ENCODE measurements at regions not wholly inside any gene's neighbourhood (a gene's known extent, or its start where the extent isn't known, plus 50 kb on each side); places are given as distances from the start of the nearest gene placed in this dataset.

GRCh38 chr11:130668751-130669150, 220.3 kb downstream of the ADAMTS15 start:
- Histone ChIP-seq H3K9me3 (ENCODE audit: control insufficient read depth in 2 of 2, insufficient read depth in 1 of 2, low read depth in 1 of 2, low read length in 1 of 2) (no peaks in the 10 kb centered on the region), H3K4me3 (ENCODE audit: low read depth in 1 of 3, low read length in 3 of 3) (no peak overlapping the region), H3K36me3 (ENCODE audit: control insufficient read depth in 3 of 3, insufficient read depth in 2 of 3, low read depth in 1 of 3, low read length in 3 of 3) (no peaks in the 10 kb centered on the region), H3K4me1 (ENCODE audit: control insufficient read depth in 3 of 3, insufficient read depth in 2 of 3, low read depth in 1 of 3, low read length in 2 of 3) (no peaks in the 10 kb centered on the region), H3K27ac (ENCODE audit: low read depth in 1 of 3, low read length in 2 of 3) (no peak overlapping the region), H3K27me3 (ENCODE audit: control insufficient read depth in 3 of 3, insufficient read depth in 3 of 3, low read length in 3 of 3) (peaks cover 0 to 5% (median 0%) of the 10 kb centered on the region in 3 donors)
- 73 to 78% (median 76%) methylated on average over 2 of the region's 2 CpGs for WGBS, 3 donors
- FAIRE-seq (no peak), DNase-seq (no peak)

- WGBS, 3 donors = 93 to 96% (median 95%) methylated on average over 6 of the region's 6 CpGs
- H3K4me3 ChIP-seq (ENCODE audit: low read depth in 1 of 3, low read length in 3 of 3) = no peak overlapping the region
- DNase-seq (no peak), FAIRE-seq (no peak)
- peaks cover 0 to 5% (median 0%) of the 10 kb centered on the region in 3 donors for H3K27me3 ChIP-seq (ENCODE audit: control insufficient read depth in 3 of 3, insufficient read depth in 3 of 3, low read length in 3 of 3)
- no peaks in the 10 kb centered on the region for H3K9me3 ChIP-seq (ENCODE audit: control insufficient read depth in 2 of 2, insufficient read depth in 1 of 2, low read depth in 1 of 2, low read length in 1 of 2)
- no peak overlapping the region for H3K27ac ChIP-seq (ENCODE audit: low read depth in 1 of 3, low read length in 2 of 3)
- no peaks in the 10 kb centered on the region for H3K36me3 ChIP-seq (ENCODE audit: control insufficient read depth in 3 of 3, insufficient read depth in 2 of 3, low read depth in 1 of 3, low read length in 3 of 3)
- no peaks in the 10 kb centered on the region for H3K4me1 ChIP-seq (ENCODE audit: control insufficient read depth in 3 of 3, insufficient read depth in 2 of 3, low read depth in 1 of 3, low read length in 2 of 3)
Observed at GRCh38 chr11:130670200-130670599, 221.8 kb downstream of the ADAMTS15 start.

- H3K27me3 ChIP-seq (ENCODE audit: control insufficient read depth in 3 of 3, insufficient read depth in 3 of 3, low read length in 3 of 3) = peaks cover 0 to 5% (median 0%) of the 10 kb centered on the region in 3 donors
- peaks cover 0 to 2% of the 10 kb centered on the region in 2 donors for H3K9me3 ChIP-seq (ENCODE audit: control insufficient read depth in 2 of 2, insufficient read depth in 1 of 2, low read depth in 1 of 2, low read length in 1 of 2)
- peak overlapping the region in 1 of 3 donors; percentile 34 for H3K27ac ChIP-seq (ENCODE audit: low read depth in 1 of 3, low read length in 2 of 3)
- H3K36me3 ChIP-seq (ENCODE audit: control insufficient read depth in 3 of 3, insufficient read depth in 2 of 3, low read depth in 1 of 3, low read length in 3 of 3) = no peaks in the 10 kb centered on the region
- 68 to 76% (median 69%) methylated on average over 14 of the region's 14 CpGs for WGBS, 3 donors
- DNase-seq = peak; percentile 11 to 51
- H3K4me3 ChIP-seq (ENCODE audit: low read depth in 1 of 3, low read length in 3 of 3) = no peak overlapping the region
- no peak for FAIRE-seq
- H3K4me1 ChIP-seq (ENCODE audit: control insufficient read depth in 3 of 3, insufficient read depth in 2 of 3, low read depth in 1 of 3, low read length in 2 of 3) = no peaks in the 10 kb centered on the region
Observed at GRCh38 chr11:130671801-130672700, 223.6 kb downstream of the ADAMTS15 start.

- peaks cover 0 to 4% of the 10 kb centered on the region in 2 donors for H3K9me3 ChIP-seq (ENCODE audit: control insufficient read depth in 2 of 2, insufficient read depth in 1 of 2, low read depth in 1 of 2, low read length in 1 of 2)
- no peaks in the 10 kb centered on the region for H3K4me1 ChIP-seq (ENCODE audit: control insufficient read depth in 3 of 3, insufficient read depth in 2 of 3, low read depth in 1 of 3, low read length in 2 of 3)
- DNase-seq (no peak), FAIRE-seq (no peak)
- no peaks in the 10 kb centered on the region for H3K36me3 ChIP-seq (ENCODE audit: control insufficient read depth in 3 of 3, insufficient read depth in 2 of 3, low read depth in 1 of 3, low read length in 3 of 3)
- H3K27ac ChIP-seq (ENCODE audit: low read depth in 1 of 3, low read length in 2 of 3) = no peak overlapping the region
- 64 to 88% (median 80%) methylated on average over 5 of the region's 5 CpGs for WGBS, 3 donors
- H3K4me3 ChIP-seq (ENCODE audit: low read depth in 1 of 3, low read length in 3 of 3) = no peak overlapping the region
- peaks cover 0 to 5% (median 0%) of the 10 kb centered on the region in 3 donors for H3K27me3 ChIP-seq (ENCODE audit: control insufficient read depth in 3 of 3, insufficient read depth in 3 of 3, low read length in 3 of 3)
Observed at GRCh38 chr11:130672911-130673310, 224.5 kb downstream of the ADAMTS15 start.

GRCh38 chr11:130673698-130674097, 225.3 kb downstream of the ADAMTS15 start:
- Histone ChIP-seq H3K36me3 (ENCODE audit: control insufficient read depth in 3 of 3, insufficient read depth in 2 of 3, low read depth in 1 of 3, low read length in 3 of 3) (no peaks in the 10 kb centered on the region), H3K27me3 (ENCODE audit: control insufficient read depth in 3 of 3, insufficient read depth in 3 of 3, low read length in 3 of 3) (peaks cover 0 to 5% (median 0%) of the 10 kb centered on the region in 3 donors), H3K4me3 (ENCODE audit: low read depth in 1 of 3, low read length in 3 of 3) (no peak overlapping the region), H3K9me3 (ENCODE audit: control insufficient read depth in 2 of 2, insufficient read depth in 1 of 2, low read depth in 1 of 2, low read length in 1 of 2) (peaks cover 0 to 4% of the 10 kb centered on the region in 2 donors), H3K4me1 (ENCODE audit: control insufficient read depth in 3 of 3, insufficient read depth in 2 of 3, low read depth in 1 of 3, low read length in 2 of 3) (no peaks in the 10 kb centered on the region), H3K27ac (ENCODE audit: low read depth in 1 of 3, low read length in 2 of 3) (no peak overlapping the region)
- 48 to 72% (median 67%) methylated on average over 2 of the region's 2 CpGs for WGBS, 3 donors
- FAIRE-seq (no peak), DNase-seq (no peak)

GRCh38 chr11:130674686-130675308, 226.4 kb downstream of the ADAMTS15 start:
- Histone ChIP-seq H3K4me3 (ENCODE audit: low read depth in 1 of 3, low read length in 3 of 3) (no peak overlapping the region), H3K9me3 (ENCODE audit: control insufficient read depth in 2 of 2, insufficient read depth in 1 of 2, low read depth in 1 of 2, low read length in 1 of 2) (peaks cover 0 to 11% of the 10 kb centered on the region in 2 donors), H3K27me3 (ENCODE audit: control insufficient read depth in 3 of 3, insufficient read depth in 3 of 3, low read length in 3 of 3) (peaks cover 0 to 5% (median 0%) of the 10 kb centered on the region in 3 donors), H3K36me3 (ENCODE audit: control insufficient read depth in 3 of 3, insufficient read depth in 2 of 3, low read depth in 1 of 3, low read length in 3 of 3) (no peaks in the 10 kb centered on the region), H3K4me1 (ENCODE audit: control insufficient read depth in 3 of 3, insufficient read depth in 2 of 3, low read depth in 1 of 3, low read length in 2 of 3) (no peaks in the 10 kb centered on the region), H3K27ac (ENCODE audit: low read depth in 1 of 3, low read length in 2 of 3) (no peak overlapping the region)
- DNase-seq (no peak), FAIRE-seq (no peak)
- WGBS, 3 donors = 83 to 86% (median 86%) methylated on average over 5 of the region's 5 CpGs

GRCh38 chr11:130675371-130675821, 227.0 kb downstream of the ADAMTS15 start:
- H3K27ac ChIP-seq (ENCODE audit: low read depth in 1 of 3, low read length in 2 of 3) = peak overlapping the region in 1 of 3 donors; percentile 32
- WGBS, 3 donors = 63 to 84% (median 73%) methylated on average over 10 of the region's 10 CpGs
- no peak overlapping the region for H3K4me3 ChIP-seq (ENCODE audit: low read depth in 1 of 3, low read length in 3 of 3)
- DNase-seq (no peak), FAIRE-seq (no peak)
- H3K36me3 ChIP-seq (ENCODE audit: control insufficient read depth in 3 of 3, insufficient read depth in 2 of 3, low read depth in 1 of 3, low read length in 3 of 3) = no peaks in the 10 kb centered on the region
- peaks cover 0 to 5% (median 0%) of the 10 kb centered on the region in 3 donors for H3K27me3 ChIP-seq (ENCODE audit: control insufficient read depth in 3 of 3, insufficient read depth in 3 of 3, low read length in 3 of 3)
- H3K4me1 ChIP-seq (ENCODE audit: control insufficient read depth in 3 of 3, insufficient read depth in 2 of 3, low read depth in 1 of 3, low read length in 2 of 3) = no peaks in the 10 kb centered on the region
- peaks cover 0 to 11% of the 10 kb centered on the region in 2 donors for H3K9me3 ChIP-seq (ENCODE audit: control insufficient read depth in 2 of 2, insufficient read depth in 1 of 2, low read depth in 1 of 2, low read length in 1 of 2)

GRCh38 chr11:130675917-130676316, 227.5 kb downstream of the ADAMTS15 start:
- Histone ChIP-seq H3K4me3 (ENCODE audit: low read depth in 1 of 3, low read length in 3 of 3) (no peak overlapping the region), H3K27ac (ENCODE audit: low read depth in 1 of 3, low read length in 2 of 3) (no peak overlapping the region), H3K4me1 (ENCODE audit: control insufficient read depth in 3 of 3, insufficient read depth in 2 of 3, low read depth in 1 of 3, low read length in 2 of 3) (no peaks in the 10 kb centered on the region), H3K27me3 (ENCODE audit: control insufficient read depth in 3 of 3, insufficient read depth in 3 of 3, low read length in 3 of 3) (peaks cover 0 to 5% (median 0%) of the 10 kb centered on the region in 3 donors), H3K36me3 (ENCODE audit: control insufficient read depth in 3 of 3, insufficient read depth in 2 of 3, low read depth in 1 of 3, low read length in 3 of 3) (no peaks in the 10 kb centered on the region), H3K9me3 (ENCODE audit: control insufficient read depth in 2 of 2, insufficient read depth in 1 of 2, low read depth in 1 of 2, low read length in 1 of 2) (peaks cover 0 to 11% of the 10 kb centered on the region in 2 donors)
- WGBS, 3 donors = 84 to 91% (median 85%) methylated on average over 1 of the region's 1 CpG
- FAIRE-seq = no peak
- DNase-seq = no peak

Measured in small intestine (tissue), 7 donors.